Hematopoietic multipotent progenitor cell treated with erythropoietin and hydrocortisone succinate and interleukin-3 and kit ligand, for 6 days (in vitro differentiated cells): ENCODE measurements at regions not wholly inside any gene's neighbourhood (a gene's known extent, or its start where the extent isn't known, plus 50 kb on each side); places are given as distances from the start of the nearest gene placed in this dataset.

Experiments
- DNase-seq: peaks from one replicate; pipeline ENCODE4 v3.0.0-alpha.2; 2015

- no peak for DNase-seq
These were observed 527.4 kb upstream of the REG3G start for GRCh38 chr2:78498125-78498524.

DNA sequence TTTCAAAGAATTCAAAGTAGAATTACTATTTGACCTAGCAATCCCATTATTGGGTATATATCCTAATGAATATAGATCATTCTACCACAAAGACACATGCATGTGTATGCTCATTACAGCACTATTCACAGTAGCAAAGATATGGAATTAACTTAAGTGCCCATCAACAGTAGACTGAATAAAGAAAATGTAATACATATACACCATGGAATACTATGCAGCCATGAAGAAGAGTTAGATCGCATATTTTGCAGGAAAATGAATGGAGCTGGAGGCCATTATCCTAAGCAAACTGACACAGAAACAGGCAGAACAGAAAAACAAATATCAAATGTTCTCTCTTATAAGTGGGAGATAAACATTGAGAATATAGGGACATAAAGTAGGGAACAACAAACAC, 519.2 kb upstream of the REG3G start:
- no peak for DNase-seq

GRCh38 chr2:78521938-78522337, 503.6 kb upstream of the REG3G start:
- DNase-seq: no peak

GRCh38 chr2:78532762-78533379, 492.6 kb upstream of the REG3G start:
- DNase-seq: no peak

- no peak for DNase-seq
These were observed 490.1 kb upstream of the REG3G start for GRCh38 chr2:78535395-78535794.

GRCh38 chr2:78538322-78538721, 487.2 kb upstream of the REG3G start:
- no peak for DNase-seq

- no peak for DNase-seq
These were observed 485.2 kb upstream of the REG3G start for GRCh38 chr2:78540255-78540654.

GRCh38 chr2:78541088-78541450, 484.4 kb upstream of the REG3G start:
- DNase-seq: no peak

DNA sequence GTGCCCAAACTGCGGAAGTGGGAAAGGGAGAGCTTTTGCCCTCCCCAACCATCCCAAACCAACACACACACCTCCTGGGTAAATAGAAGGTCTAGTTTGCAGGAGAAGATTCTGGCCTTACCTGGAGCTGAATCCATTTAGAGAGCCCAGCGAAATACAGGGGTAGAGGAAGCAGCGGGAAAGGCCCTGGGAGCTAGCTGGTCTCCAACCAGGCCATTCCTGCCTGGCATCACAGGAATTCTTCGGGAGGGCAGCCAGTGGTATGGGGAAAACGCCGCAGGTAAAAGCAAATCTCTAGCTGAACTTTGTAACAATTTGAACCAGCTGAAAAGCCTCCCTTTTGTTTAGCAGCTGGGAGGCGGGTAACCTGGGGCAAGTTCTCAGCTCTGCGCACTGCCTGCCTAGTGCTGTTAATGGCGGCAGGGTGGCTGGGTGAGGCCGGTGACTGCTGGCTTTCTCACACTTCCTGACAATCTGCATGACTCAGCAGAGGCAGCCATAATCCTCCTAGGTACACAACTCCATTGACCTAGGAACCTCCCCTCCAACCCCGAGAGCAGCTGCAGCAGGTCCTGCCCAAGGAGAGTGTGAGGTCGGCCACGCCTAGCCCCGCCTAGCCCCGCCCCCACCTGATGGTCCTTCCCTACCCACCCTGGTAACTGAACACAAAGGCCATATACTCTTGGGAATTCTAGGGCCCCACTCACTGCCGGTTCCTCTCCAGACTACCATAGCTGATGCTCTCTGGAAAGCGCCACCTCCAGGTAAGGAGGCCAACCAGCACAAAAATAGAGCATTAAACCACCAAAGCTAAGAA, 483.8 kb upstream of the REG3G start:
- DNase-seq: no peak

- DNase-seq: no peak
These were observed 478.7 kb upstream of the REG3G start for GRCh38 chr2:78546843-78547242.

DNA sequence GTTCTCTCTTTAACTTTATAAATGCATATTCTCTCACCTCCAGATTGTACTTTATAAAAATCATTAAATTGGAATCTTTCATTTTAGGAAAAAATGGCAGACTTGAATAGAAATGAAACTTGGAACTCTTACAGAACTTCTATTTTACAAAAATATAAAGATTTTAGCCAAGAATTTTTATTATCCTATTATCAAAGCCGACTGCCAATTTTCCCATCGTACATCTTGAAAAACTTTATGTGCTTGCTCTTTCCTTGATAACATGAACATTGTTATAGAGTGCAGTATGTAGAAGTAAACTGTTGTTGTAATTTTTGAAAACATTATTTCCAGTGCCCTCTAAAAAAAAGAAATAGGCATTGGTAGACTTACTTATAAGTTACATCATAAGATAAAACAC, 475.7 kb upstream of the REG3G start:
- no peak for DNase-seq

DNA sequence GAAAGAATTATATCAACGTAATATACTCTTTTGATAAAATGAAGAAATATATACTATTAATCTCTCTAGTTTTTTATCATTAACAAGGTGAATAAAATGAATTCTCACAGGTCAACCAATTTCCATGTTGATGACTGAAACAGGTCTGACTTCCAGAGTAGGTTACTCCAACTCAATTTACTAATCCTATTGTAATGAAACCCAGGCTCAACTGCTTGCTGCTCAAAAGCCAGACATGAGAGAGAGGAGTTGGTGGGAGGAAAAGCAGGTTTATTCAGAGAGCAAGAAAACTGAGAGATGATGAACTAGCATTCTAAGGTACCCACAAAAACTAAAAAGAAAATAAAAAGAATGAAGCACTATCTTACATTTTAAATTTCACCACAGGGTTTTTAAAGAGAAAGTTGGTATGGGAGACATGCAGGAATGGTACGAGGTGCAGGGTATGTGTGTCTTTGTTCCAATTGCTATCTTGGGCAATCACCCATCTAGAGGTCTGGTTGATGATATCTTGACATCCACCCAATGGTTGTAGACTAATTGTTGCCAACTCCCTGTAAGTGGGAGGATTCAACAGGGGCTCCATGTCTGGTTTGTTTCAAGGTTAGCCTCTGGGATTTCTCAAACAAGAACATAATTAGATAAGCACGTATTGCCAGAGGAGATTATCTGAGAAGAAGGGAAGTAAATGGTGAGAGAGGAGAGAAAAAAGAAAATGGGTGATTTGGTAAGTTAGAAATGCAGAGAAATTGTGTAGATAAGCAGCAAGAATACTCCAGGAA, 471.4 kb upstream of the REG3G start:
- no peak for DNase-seq

GRCh38 chr2:78561876-78562275, 463.6 kb upstream of the REG3G start:
- no peak for DNase-seq

- no peak for DNase-seq
These were observed 460.8 kb upstream of the REG3G start for GRCh38 chr2:78564666-78565065.

DNA sequence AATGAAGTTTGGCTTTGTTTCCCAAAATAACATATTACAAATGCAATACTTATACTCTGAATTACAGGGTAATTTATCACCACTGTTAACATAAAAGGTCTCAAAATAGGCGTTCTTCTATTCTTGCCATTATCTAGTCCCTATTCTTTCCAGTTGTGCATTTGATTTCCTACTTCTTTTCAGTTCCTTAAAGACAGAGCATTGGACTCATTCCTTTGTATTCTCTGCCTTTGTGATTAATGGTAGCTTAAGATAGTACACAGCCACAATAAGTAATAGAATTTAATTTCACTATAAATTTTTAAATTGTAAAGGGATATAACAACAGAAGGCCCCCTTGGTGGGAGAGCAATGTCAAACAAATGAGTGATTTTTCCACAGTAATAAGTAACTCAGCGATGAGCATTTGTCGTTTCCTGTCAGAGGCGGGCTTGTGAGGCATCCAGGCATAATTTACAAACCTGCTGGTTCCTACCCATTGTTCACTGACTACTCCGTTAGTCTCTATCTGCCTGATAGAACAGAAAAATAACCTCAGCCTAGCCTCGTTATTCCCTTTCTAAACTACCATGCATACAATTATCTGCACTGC, 456.6 kb upstream of the REG3G start:
- DNase-seq: no peak

DNA sequence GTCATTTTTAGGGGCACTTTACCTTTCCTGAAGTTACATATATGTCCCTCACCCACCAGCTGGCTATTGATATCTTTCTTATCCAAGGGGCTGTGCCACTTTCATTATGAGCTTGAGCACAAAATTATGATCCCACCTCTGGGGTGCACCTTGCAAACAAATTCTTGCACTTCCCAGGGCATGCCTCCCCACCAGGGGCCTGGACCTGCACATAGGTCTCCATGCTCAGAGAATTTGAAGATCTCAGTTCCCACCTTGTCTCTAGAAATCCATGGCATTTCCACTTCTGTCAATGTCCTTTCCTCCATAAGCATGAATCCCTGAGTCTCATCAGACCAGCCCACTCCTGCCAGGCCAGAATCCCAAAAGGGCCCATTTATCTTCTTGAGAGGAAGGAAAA, 449.1 kb upstream of the REG3G start:
- DNase-seq: no peak

- DNase-seq: no peak
These were observed 439.6 kb upstream of the REG3G start for GRCh38 chr2:78585871-78586270.

DNA sequence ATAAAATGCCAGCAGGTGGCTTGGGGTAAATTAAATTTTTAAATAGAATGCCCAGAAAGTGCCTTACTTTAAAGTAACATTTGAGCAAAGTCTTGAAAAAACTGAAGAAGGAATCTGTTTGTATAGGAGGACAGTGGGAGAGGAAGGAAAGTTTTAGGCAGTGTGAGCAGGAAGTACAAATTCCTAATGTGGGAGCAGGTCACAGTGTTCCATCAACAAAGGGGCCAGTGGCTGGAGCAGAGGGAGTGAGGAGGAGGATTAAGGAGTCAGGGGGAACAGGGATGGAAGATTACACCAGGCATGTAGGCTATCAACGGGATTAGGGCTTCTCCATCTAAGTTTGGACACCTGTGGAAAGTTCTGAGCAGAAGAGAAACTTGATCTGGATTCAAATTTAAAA, 439.2 kb upstream of the REG3G start:
- DNase-seq: no peak

GRCh38 chr2:78589871-78590270, 435.6 kb upstream of the REG3G start:
- DNase-seq: no peak

GRCh38 chr2:78592491-78592890, 433.0 kb upstream of the REG3G start:
- DNase-seq: no peak

GRCh38 chr2:78601113-78601512, 424.4 kb upstream of the REG3G start:
- no peak for DNase-seq

DNA sequence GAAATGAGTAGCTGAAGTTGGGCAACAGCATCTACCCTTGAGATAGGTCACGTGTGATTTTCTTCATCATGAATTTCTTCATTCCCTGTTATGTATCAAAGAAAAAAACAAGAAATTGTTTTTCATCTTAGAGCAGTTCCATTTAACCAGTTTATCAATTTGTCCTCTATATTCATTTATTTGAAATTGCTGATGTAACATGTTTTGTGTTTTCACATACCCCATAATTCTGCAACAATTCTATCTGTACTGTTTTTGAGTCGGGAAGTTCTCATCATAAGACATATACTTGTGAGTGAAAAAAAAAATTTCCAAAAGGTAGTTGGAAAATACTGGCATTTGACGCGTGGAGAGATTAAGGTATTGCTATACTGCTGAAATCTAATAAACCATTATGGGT, 422.6 kb upstream of the REG3G start:
- no peak for DNase-seq

DNA sequence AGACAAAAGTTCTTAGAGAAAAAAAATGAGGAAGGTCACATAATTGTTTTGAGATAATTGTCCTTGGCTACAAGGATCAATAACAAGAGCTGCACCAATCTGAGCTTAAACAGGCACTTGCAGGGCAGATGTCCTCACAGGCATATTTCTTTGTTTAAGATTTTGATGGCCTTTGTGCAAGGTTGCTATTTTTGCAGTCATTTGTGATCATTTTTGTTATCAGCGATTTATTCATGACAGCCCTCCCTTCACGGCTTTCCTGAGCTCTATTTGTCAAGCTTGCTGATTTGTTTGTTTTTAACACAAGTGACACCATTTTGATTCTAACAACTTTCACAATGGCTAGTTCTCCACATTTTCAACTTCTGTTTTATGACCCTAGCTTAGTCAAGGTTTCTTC, 418.6 kb upstream of the REG3G start:
- DNase-seq: no peak

DNA sequence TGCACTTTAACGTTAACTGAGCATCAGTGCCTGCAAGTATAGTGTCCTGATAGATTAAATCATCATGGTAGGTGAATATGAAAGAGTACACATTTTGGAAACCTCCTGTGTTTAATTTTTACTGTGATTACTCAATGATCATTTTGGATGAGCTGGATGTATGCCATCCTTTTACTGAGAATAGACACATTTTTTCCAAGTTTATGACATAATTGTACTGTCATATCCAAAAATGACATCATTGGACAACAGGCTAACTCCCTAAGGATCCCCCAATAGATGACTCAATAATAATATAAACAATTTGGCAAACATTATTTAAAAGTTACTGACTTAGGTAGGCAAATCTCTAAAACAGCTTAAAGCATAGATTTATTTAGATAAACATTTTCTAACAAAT, 410.8 kb upstream of the REG3G start:
- no peak for DNase-seq
